Suppressor macrophage treated with lipopolysaccharide for 4 hours (primary cell): ENCODE measurements at regions not wholly inside any gene's neighbourhood (a gene's known extent, or its start where the extent isn't known, plus 50 kb on each side); places are given as distances from the start of the nearest gene placed in this dataset.

Experiments
- DNase-seq: peaks from one replicate; pipeline ENCODE4 v3.0.0-alpha.2; 2020

DNA sequence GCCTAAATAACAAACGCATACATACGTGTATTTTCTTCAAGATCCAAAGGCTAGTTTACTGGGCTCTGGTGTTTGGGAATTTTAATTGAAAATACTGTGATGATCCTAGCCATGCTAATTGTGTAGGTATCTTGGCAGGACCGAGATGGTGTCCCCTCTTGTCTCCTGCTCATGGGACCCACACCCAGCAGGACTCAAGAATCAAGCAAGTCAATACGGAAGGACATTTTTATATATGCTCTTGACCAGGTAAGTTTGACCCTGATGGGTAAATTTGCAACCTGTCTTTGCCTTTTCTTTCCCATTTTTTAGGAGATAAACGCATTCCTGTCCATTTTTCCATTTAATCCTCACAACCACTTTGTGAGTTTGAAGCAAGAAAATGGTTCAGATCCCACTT is 111.8 kb upstream of the MYCN start:
- DNase-seq, result no peak

DNA sequence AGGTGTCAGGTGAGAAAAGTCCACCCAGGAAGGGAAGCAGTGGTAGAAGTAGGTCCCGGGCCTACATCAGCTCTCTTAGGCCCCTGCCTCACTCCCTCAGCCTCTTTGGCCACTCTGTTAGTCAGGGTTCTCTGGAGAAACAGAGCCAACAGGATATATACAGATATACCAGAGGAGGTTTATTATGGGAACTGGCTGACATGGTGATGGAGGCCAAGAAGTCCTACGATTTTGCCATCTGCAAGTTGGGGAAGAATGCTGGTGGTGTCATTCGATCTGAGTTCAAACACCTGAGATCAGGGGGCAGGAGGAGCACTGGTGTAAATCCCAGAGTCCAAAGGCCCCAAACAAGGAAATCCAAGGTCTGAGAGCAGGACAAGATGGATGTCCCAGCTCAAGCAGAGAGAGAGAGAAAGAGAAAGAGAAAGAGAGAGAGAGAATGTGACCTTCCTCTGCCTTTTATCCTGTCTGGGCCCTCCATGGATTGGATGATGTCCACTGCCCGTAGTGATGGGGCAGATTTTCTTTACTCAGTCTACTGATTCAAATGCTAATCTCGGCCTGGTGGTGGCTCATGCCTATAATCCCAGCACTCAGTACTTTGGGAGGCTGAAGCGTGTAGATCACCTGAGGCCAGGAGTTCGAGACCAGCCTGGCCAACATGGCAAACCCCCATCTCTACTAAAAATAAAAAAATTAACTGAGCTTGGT is 111.1 kb upstream of the MYCN start:
- DNase-seq, result no peak

DNA sequence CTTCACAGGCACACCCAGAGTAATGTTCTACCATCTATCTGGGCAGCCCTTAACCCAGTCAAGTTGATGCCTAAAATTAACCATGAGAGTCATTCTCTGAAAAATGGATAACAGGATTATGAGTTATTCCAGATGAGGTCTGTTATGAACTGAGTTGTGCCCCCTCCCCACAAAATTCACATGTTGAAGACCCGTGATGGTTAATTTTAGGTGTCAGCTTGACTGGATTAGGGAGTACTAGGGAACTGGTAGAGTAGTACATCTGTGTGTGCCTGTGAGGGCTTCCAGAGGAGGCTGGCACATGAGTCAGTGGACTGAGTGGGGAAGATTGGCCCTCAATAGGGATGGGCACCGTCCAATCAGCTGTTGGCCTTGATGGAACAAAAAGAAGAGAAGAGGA is 110.4 kb upstream of the MYCN start:
- no peak for DNase-seq

DNA sequence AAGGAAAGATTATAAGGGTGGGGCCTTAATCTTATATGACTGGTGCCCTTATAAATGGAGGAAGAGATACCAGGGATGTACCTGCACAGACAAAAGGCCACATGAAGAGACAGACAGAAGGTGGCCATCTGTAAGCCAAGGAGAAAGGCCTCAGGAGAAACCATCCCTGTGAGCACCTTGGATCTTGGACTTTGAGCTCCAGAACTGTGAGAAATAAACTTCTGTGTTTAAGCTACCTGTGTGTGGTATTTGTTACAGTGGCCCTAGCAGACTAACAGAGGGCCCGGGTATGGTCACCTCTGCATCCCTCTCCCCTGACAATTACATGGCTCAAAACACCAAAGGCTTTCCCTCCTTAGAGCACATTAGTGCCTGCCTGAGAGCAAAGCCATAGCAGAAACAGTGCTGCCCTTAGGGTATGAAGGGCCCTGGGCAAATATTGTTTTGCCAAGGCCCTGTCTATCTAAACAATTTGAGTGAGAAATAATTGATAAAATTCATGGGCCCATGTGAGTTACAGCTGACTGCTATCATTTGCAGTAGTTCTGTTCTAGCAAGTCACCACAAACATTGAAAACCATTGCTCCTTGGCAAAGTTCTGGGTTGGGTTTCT is 109.3 kb upstream of the MYCN start:
- no peak for DNase-seq

DNA sequence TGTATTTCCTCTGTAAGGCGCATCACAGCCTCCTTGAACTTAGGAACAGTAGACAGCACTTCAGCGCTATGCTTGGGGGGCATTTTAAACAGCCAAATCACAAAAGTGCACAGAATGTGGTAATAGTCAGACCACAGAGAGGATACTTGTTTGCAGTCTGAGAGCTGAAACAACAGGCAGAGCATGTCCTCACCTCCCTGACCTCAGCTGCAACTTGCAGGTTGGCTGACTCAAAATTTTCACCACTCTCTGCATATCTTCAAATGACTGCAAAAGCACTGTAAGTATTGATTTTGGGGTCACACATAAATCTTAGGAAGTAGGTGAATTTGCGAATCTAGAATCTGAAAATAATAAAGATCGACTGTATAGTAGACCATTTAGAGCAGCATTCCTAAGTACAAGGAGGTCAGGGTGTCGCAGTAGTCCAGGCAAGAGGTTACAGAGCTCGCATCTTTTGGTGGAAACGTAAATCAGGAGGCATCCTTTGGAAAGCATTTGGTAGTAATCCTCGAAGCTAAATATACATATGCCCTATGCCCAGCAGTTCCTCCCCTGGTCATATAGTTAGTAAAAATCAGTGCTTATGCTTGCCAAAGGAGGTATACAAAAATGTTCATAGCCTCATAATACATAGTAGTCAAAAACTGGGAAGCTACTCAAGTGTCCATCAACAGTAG is 108.2 kb upstream of the MYCN start:
- DNase-seq, result no peak

DNA sequence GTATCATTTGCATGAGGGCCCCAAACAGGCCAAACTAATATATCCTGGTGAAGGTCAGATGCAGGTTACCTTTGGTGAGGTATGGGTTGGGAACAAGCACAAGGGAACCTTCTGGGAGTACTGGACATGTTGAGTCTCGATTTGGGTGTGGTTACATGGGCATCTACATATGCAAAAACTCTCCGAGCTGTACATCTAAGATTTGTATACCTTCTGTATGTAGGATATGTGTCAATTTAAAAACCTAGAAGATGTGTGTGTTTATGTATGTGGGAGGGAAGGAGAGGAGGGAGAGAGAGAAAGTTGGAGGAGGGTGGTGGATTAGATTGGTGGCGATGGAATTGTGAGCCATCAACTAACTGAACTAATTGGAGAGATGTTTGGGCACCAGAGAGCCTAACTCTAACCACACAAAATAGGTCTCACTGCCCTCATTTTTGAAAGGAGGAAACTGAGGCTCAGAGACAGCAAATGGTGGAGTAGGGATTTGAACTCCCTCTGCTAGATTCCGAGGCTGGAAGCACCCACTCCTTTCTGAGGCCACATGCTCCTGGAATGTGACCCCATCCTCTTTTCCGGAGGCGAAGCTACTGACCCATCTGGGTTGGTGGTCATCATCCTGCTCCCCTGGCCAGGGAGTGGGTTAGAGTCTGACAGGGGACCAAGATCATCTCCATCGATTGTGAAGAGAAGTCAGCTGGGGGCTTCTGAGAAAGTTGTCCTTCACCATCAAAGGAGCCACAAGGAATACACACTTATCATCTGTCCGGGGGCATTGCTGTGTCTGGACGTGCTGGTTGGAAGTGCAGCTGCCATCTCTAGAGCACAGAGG is 107.3 kb upstream of the MYCN start:
- no peak for DNase-seq

DNA sequence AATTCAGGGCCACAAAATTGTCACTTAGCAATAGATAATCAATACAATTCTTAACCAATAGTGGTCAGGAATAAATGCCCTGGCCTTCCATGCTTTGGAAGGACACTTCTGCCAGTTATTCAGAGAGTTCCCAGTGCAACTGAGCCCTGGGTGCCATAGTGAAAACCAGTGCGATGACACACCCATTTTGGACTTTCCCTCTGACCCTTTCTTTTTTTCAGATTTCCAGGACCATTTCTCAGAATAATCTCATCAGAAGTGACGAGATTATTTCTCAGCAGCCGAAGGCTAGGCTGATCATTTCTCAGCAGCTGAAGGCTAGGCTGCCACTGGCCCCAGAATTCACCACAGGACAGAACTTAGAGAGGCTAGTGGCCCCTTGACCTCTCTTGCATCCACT is 106.6 kb upstream of the MYCN start:
- no peak for DNase-seq

DNA sequence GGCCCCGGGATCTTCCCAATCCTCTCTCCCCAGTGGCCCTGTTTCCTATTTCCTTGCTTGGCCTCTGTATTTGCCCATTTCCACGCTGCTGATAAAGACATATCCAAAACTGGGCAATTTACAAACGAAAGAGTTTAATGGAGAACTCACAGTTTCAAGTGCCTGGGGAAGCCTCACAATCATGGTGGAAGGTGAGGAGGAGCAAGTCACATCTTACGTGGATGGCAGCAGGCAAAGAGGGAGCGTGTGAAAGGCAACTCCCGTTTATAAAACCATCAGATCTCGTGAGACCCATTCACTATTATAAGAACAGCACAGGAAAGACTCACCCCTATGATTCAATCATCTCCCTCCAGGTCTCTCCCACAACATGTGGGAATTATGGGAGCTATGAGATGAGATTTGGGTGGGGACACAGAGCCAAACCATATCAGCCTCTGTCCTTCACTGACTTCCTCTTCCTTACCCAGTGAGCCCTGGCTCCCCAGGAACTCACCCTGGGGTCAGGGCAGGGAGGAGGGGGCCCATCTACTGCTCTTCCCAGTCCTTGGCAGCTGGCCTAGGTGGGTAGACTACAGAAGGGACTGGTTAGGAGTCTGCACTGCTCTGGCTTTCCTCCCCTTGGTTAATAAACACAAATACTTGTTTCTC is 105.8 kb upstream of the MYCN start:
- DNase-seq, result no peak

DNA sequence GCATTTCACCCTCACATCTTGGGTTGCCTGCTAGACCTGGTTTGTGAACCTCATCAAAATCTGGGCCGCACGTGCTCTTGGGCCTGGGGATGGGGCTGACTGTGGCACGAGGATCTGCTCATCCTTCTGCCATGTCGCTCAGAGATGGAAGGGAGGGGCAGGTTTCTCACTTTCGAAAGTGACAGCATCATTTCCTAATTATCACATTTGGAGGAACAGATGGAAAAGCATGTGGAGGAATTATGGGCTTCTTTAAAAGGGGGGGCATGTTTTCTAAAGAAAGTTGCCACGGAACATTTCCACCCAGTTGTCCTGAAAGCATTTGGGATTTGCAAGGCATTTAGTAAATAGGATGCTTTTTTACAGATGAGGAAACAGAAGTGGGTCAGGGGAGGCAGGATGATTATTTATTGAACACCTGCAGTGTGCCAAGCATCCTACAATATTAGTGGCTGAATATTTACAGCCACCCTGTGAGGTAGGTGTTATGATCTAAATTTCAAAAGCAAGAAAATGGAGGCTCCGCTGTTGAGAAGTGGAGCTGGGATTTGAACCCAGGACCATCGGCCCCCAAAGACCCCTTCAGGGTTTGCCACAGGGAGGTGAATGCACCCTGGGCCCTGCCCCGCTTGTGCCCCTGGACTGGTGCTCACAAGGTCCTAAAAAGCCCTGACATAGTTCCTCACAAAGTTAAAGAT is 104.2 kb upstream of the MYCN start:
- DNase-seq, result no peak

DNA sequence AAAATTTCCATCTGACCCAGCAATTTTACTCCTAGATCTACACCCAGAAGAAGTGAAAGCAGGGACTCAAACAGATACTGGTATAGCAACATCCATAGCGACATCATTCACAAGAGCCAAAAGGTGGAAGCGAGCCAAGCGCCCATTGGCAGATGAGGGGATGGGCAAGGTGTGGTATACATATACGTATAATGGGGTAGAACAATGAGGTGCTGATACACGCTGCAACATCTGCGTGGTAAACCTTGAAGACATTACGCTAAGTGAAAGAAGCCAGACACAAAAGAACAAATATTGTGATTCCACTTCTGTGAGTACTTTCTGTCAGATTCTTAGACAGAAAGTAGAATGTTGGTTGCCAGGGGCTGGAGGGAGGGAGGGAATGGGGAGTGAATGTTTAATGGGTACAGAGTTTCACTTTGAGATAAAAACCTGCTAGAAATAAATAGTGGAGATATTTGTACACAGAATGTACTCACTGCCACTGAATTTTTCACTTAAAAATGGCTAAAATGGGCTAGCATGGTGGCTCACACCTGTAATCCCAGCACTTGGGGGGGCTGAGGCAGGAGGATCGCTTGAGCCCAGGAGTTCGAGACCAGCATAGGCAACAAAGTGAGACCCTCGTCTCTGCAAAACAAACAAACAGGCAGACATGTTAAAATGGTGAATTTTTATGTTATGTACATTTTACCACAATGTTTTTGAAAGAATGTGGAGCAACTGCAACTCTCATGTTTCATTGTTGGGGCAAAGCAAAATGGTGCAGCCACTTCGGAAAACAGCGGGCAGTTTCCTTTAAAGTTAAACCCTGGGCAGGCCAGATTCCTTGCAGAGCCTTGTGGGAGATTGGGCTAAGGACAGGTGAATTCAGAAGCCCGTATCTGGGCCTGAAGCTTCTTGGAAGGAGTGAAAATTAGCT is 103.4 kb upstream of the MYCN start:
- no peak for DNase-seq

DNA sequence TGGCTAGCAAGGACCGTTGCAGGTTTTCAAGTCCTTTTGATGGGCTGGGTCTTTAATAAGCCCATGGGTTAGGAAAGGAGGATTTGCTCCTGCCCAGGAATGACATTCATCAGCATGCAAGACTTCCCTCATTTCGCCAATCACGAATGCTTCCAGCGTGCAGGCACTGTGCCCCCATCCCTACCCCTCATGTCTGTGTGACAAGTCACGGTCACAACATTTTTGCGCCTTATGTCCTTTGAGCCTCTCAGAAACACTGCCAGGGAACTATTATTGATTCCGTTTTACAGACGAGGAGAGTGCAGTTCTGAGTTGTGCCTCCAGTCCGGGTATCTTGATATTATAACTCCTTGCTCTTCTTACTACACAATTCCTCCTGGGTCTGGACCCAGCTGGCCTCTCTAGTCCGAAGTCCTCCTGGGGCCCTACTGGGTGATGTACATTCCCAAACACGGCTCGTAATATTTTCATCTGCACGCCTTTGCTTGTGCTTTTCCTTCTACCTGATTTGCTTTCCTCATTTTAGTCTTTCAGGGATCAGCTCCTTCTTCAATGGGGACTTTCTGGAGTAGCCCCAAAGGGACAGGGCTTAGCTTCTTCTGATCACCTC is 101.8 kb upstream of the MYCN start:
- no peak for DNase-seq

DNA sequence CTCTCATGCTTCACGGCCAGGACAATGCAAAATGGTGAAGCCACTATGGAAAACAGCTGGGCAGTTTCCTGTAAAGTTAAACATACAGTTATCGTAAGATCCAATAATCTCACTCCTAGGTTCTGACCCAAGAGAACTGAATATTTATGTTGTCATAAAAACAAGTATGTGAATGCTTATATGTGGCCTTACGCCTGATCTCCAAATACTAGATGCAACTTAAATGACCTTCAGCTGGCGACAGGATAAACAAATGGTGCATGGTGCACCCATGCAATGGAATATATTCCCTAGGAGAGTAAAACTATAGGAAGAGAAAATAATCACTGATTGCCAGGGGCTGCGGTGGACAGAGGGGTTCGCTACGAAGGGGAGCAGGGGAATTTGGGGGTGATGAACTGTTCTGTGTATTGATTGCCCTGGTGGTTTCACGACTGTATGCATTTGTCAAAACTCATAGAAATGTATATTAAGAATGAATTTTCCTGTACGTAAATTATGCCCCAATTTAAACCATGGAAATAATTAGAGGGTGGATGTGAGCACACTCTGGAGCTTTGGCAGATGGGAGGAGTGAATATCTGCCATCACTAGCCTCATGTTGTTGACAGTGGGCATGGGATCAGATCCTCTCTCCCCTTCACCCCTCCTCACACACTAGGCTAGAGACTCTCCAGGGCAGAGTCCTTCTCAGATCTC is 100.8 kb upstream of the MYCN start:
- DNase-seq, result no peak

DNA sequence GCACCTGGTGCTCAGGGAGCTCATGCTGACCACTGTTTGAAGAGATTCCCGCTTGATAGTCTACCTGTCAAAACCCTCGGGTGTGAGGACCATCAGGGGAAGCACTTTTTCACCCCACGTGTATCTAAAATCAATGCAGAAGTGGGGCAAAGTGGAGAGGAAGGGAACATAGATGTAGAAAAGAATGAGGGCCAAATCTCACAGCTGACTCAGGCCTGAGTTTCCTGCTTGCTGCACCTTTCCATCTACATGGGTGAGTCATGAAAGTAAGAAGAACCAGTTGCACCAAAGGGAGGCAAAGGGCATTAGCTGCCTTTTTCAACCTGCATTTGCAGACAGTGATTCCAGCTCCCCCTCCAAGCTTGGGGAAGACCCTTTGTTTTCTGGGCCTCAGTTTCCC is 100.2 kb upstream of the MYCN start:
- no peak for DNase-seq

DNA sequence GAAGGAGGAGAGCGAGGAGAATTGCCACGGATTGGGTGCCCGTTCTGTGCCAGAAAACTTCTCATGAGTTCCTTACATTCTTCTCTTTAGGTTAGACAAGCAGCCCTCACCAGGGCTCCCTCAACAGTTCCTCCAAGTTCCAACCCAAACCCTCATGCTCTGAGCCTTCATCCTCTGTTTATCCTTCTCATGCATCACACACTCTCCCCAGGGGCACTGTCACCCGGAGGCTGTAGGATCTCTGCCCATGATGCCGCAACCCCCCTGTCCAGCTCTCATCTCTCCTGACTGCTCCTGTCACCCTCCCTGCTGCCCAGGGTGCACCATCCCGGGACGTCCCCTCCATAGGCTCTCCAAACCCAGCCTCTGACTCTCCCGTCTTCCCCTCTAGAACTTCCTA is 99.4 kb upstream of the MYCN start:
- no peak for DNase-seq

DNA sequence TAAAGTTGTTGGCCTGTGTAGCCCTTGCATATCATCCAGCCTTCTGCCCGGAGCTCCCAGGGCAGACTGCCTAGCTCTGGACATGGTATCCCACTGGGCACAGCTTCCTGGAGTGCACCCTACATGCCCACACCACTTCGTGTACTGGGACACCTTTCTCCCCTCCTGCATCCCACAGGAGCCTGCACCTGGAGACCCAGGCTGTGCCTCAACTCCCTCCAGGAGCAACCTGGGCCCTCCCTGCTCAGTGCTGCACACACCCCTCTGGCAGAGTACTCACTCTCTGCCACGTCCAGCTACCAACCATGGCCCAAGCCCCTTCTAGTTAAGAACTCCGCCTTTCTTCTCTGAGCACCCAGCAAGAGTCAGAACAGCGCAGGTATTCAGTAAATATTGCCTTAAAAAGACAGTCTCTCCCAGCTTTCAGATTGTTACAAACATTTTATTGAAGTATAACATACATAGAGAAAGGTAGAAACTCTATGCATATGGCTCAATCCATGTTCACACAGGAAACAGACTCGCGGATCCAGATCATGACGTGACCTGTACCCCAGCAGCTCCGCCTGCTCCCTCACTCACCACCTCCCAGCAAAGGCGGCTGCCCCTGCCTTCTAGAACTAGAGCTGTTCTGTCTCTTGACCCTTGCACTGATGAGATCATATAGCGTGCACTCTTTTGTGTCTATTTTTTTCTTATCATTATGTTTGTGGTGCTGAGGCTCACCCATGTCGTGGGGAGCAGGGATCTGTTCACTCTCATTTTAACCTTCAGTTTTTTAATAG is 98.4 kb upstream of the MYCN start:
- DNase-seq, result no peak

DNA sequence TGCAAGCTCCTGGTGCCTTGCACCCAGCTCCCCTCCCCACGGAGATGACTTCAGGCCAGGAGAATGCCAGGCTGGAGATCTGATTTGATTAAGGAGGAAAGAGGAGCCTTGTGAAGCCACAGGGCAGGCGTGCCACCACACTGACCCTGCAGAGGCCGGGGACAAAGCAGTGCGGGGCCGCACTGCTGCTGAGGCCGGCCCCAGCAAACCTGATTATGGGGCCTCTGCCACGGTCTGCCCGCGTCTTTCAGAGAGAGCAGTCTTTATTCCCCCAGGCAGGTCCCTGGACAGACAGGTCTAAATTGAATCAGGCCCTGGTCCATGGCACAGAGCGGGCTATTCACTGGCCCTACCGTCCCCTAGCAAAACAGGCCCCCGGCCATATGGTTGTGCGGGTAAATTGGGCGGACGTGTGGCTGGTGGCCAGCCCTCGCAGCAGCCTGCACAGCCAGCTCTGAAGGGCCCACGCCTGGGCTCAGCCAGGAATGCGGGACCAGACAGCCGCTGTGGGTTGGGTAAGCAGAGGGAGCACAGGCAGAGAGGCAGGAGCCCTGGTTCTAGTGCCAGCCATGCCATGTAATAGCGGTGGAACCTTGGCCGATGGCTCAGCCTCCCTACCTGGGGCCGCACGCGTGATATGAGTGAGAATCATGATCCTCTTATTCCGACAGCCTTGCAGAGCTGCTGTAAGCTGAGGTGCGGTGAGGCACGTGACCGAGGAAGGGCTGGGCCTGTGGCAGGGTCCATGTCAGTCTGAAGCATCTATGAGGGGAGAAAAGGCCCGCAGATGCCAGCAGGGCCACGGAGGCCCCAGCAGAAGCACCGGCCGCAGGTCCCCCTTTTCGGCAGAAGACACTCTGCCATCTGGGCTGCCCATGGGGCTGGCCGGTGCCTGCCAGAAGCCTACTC is 97.3 kb upstream of the MYCN start:
- no peak for DNase-seq

DNA sequence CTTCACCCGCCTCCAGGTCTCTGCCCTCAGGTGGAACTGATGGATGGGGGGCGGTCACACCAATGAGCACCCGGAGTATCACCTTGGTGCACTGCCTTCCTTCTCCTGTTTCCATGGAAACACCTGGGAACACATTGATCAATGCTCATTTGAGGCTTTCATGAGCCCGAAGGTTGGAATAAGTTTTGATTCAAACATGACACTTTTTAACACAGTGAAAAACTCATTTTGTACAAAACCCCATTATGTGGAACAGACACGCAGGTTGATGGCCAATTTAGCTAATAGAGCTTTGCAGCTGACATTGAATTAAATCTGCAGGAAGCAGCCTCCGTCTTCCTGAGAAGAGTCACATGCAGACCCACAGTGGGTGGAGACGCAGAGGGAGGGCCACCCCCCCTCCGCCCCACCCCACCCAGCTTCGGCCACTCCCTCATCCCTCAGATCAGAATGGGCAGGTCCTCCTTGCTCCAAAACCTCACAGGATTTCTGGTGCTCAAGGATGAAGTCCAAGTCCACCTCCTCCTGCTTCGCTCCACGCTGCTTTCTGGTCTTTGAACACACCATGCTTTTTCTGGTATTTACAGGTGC is 96.0 kb upstream of the MYCN start:
- no peak for DNase-seq

DNA sequence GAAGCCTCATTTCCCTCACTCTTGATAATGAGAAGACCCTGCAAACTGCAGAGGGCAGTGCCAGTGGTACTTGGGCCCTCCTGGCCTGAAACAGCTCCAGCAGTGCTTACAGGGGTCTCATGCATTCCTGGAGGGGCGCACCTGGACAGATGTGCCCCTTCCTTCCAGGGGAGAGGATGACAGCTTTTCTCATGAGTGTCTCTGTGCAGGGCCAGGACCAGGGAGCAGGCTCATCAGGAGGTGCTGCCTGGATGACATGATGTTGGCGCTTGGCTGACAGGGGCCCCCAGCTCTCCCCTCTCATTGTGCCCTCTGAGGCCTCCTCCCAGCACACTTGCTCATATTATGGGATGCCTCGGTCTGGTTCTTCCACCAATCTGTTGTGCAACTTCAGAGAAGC is 95.1 kb upstream of the MYCN start:
- DNase-seq, result no peak
